Endothelial cell of umbilical vein (primary cell): ENCODE measurements at regions not wholly inside any gene's neighbourhood (a gene's known extent, or its start where the extent isn't known, plus 50 kb on each side); places are given as distances from the start of the nearest gene placed in this dataset.

ENCODE experiments used
- EZH2 ChIP-seq: IDR thresholded peaks from 2 replicates; pipeline ENCODE4 v1.6.1; 2012; ENCODE audit warnings: borderline replicate concordance, low read depth, mild to moderate bottlenecking, moderate library complexity, low read length, inconsistent platforms; ENCODE audit not compliant: severe bottlenecking
- FOS ChIP-seq: IDR thresholded peaks from 2 replicates; pipeline ENCODE4 v1.6.1; 2011; ENCODE audit warnings: mild to moderate bottlenecking, low read length, moderate library complexity, borderline replicate concordance; ENCODE audit not compliant: insufficient read depth
- MYC ChIP-seq: IDR thresholded peaks from one replicate; pipeline ENCODE4 v1.6.1; 2011; ENCODE audit warnings: mild to moderate bottlenecking, low read depth, low read length
- POLR2A ChIP-seq: IDR thresholded peaks from 2 replicates; pipeline ENCODE4 v1.6.1; 2012; ENCODE audit warnings: low read depth, mild to moderate bottlenecking, control low read depth, low read length
- POLR2AphosphoS5 ChIP-seq: IDR thresholded peaks from 2 replicates; pipeline ENCODE4 v1.6.1; 2012; ENCODE audit warnings: low read depth, mild to moderate bottlenecking, control low read depth, low read length, moderate library complexity; ENCODE audit not compliant: insufficient read depth
- TF ChIP-seq, protein P1 (sequence below), 2 donors: IDR thresholded peaks; 1 replicate in 1 of 2; 2 replicates in 1 of 2; pipeline ENCODE4 v1.5.1; 2011; ENCODE audit warnings: low read length in 2 of 2, mild to moderate bottlenecking in 2 of 2, moderate library complexity in 2 of 2, control low read depth in 1 of 2, inconsistent platforms in 1 of 2, low read depth in 1 of 2; ENCODE audit not compliant: insufficient read depth in 1 of 2; ENCODE audit errors: extremely low read depth in 1 of 2

DNA sequence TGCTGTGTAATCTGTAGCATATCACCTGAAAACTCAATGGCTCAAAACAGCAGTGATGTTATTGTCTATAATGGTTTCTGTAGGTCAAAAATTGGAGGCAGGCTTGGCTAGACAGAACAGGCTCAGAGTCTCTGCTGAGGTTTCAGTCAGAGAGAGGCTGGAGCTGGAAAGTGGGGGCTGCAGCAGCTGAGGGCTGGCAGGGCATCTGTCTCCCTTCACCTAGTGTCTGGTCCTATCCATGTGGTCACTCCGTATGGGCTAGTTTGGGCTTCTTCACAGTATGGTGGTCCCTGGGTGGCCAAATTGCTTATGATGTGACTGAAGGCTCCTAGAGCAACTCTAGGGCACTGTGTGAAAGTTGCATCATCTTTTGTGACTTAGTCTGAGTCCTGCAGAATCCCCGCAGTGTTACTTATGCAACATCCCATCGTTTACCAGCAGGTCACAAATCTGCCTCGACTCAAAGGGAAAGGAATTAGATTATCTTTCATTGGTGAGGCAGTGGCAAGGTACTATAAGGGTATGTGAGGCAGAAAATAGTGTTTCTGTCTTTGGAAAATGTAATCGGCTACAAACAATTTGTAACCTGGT lies 497.0 kb downstream of the EPHA7 start:
- TF ChIP-seq EZH2 (no peak), POLR2AphosphoS5 (no peak), POLR2A (no peak), MYC (no peak), FOS (no peak)
- TF ChIP-seq, protein P1, sequence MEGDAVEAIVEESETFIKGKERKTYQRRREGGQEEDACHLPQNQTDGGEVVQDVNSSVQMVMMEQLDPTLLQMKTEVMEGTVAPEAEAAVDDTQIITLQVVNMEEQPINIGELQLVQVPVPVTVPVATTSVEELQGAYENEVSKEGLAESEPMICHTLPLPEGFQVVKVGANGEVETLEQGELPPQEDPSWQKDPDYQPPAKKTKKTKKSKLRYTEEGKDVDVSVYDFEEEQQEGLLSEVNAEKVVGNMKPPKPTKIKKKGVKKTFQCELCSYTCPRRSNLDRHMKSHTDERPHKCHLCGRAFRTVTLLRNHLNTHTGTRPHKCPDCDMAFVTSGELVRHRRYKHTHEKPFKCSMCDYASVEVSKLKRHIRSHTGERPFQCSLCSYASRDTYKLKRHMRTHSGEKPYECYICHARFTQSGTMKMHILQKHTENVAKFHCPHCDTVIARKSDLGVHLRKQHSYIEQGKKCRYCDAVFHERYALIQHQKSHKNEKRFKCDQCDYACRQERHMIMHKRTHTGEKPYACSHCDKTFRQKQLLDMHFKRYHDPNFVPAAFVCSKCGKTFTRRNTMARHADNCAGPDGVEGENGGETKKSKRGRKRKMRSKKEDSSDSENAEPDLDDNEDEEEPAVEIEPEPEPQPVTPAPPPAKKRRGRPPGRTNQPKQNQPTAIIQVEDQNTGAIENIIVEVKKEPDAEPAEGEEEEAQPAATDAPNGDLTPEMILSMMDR (IDR thresholded peaks at IDR 0.05; ENCODE audit: extremely low read depth in 1 of 2, insufficient read depth in 1 of 2, low read depth in 1 of 2, low read length in 2 of 2): no peak
